HEK293T (cell line): ENCODE measurements at regions not wholly inside any gene's neighbourhood (a gene's known extent, or its start where the extent isn't known, plus 50 kb on each side); places are given as distances from the start of the nearest gene placed in this dataset.

Experiments used
- ARNT ChIP-seq: fragments of 450-650 bp; IDR thresholded peaks from 2 replicates; pipeline ENCODE4 v1.6.1; 2017; ENCODE audit warnings: mild to moderate bottlenecking
- FOXM1 ChIP-seq: fragments of 450-650 bp; IDR thresholded peaks from 2 replicates; pipeline ENCODE4 v1.6.1; 2017; ENCODE audit warnings: mild to moderate bottlenecking, borderline replicate concordance
- SP1 ChIP-seq: fragments of 450-650 bp; IDR thresholded peaks from 2 replicates; pipeline ENCODE4 v1.6.1; 2017
- SUZ12 ChIP-seq: fragments of 450-650 bp; IDR thresholded peaks from 2 replicates; pipeline ENCODE4 v1.6.1; 2016; ENCODE audit warnings: mild to moderate bottlenecking
- TARDBP ChIP-seq: fragments of 450-650 bp; IDR thresholded peaks from 2 replicates; pipeline ENCODE4 v1.6.1; 2016

DNA sequence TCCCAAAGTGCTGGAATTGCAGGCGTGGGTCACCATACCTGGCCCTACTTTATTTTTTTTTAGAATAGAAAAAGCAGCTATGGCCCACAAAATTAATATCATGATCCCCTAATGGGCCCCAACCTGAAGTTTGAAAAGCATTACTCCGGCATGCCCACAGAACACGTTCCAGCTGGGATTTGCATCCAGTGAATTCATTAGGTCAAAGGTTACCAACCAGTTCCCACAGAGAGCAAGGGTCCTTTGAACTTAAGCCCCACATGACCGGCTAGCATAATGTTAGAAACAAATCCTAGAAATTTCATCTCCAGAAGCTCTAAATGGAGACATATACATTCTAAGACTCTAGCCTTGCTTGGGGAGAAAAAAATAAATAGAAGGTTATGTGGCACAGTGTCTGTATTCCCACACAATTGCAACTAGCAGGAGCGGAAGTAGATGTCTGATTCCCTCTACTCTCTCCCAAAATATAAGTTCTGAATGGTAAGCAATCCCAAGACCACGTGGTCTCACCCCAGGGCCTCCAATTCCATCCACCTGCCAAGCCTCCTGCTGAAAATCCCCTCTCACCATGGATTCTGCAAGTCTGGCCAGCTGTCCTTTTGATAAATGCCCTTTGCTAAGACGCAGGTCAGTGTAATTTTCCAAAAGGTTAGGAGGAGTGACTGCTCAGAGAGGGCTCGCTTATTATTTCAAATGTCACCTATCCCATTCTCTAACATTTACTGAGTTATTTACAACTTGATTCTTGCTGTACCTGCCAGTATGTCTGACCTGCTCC is 395.8 kb downstream of the NPIPA8 start:
- TF ChIP-seq ARNT = no peak
- TF ChIP-seq TARDBP = no peak
- TF ChIP-seq SP1 = no peak
- TF ChIP-seq SUZ12 = no peak
- TF ChIP-seq FOXM1 = no peak
